WI38 (cell line): ENCODE measurements at regions not wholly inside any gene's neighbourhood (a gene's known extent, or its start where the extent isn't known, plus 50 kb on each side); places are given as distances from the start of the nearest gene placed in this dataset.

Source experiments
- H3K4me3 ChIP-seq: 2 replicates; pipeline ENCODE4 v1.5.1; 2011; ENCODE audit warnings: low read depth, mild to moderate bottlenecking, control low read depth, low read length
- TF ChIP-seq, protein P1 (sequence below): IDR thresholded peaks from 2 replicates; pipeline ENCODE4 v1.5.1; 2012; ENCODE audit warnings: low read depth, mild to moderate bottlenecking, control low read depth, low read length

DNA sequence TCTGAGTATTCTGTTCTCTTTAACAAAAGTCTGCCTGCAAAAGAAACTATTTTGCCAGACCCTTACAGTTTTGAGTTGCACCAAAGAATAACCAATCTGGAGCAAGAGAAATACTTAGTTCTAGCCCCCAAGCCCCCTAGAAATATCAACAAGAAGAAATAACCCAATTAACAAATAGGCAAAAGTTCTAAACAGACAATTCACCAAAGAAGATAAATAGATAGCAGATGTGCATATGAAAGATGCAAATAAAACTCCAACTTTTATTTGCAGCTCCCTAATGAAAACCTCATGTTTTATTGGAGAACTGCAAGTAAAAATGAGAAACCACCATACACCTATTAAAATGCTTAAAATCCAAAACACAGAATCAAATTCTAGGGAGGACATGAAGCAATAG, 1308.0 kb downstream of the CDH11 start:
- H3K4me3 ChIP-seq = no peak overlapping the region
- TF ChIP-seq, protein P1, sequence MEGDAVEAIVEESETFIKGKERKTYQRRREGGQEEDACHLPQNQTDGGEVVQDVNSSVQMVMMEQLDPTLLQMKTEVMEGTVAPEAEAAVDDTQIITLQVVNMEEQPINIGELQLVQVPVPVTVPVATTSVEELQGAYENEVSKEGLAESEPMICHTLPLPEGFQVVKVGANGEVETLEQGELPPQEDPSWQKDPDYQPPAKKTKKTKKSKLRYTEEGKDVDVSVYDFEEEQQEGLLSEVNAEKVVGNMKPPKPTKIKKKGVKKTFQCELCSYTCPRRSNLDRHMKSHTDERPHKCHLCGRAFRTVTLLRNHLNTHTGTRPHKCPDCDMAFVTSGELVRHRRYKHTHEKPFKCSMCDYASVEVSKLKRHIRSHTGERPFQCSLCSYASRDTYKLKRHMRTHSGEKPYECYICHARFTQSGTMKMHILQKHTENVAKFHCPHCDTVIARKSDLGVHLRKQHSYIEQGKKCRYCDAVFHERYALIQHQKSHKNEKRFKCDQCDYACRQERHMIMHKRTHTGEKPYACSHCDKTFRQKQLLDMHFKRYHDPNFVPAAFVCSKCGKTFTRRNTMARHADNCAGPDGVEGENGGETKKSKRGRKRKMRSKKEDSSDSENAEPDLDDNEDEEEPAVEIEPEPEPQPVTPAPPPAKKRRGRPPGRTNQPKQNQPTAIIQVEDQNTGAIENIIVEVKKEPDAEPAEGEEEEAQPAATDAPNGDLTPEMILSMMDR = no peak

DNA sequence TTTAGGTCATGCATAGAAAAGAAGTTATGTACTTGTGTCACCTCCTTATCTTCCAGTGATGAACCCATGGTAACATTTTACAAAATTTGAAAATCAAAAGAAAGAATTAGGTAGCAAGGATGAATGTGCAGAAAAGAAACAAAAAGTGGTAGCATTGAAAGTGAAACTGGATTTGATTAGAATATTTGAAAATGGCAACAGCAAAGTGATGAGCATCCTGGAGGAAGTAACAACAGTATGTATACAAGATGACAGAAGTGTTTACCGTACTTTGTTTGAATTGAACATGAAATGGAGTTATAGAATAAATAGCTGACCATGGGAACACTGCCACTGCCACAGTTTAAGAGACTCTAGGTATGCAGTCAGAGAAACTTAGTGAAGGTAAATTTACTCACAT, 1313.1 kb downstream of the CDH11 start:
- H3K4me3 ChIP-seq = no peak overlapping the region
- TF ChIP-seq, protein P1 = no peak

DNA sequence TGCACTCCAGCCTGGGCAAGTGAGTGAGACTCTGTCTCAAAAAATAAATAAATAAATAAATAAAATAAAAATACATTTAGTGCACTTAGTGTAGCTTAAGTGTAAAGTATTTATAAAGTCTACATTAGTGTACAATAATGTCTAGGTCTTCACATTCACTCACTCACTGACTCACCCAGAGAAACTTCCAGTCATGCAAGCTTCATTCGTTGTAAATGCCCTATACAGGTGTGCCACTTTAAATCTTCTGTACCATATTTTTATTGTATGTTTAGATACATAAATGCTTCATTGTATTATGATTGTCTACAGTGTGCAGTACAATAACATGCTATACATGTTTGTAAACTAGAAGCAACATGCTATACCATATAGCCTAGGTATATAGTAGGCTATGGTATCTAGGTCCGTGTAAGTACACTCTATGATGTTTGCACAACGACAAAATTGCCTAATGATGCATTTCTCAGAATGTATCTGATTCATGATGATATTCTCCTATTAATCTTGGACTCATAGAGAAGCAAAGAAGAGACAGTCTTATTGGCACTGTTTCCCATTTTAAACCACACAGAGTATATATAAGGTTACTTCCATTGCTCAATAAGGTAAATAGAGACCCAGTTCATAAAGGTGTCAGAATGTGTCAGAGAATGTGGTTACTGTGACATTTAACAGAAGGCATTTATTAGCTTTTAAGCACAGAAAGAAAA, 1314.9 kb downstream of the CDH11 start:
- H3K4me3 ChIP-seq = no peak overlapping the region
- TF ChIP-seq, protein P1 = no peak

DNA sequence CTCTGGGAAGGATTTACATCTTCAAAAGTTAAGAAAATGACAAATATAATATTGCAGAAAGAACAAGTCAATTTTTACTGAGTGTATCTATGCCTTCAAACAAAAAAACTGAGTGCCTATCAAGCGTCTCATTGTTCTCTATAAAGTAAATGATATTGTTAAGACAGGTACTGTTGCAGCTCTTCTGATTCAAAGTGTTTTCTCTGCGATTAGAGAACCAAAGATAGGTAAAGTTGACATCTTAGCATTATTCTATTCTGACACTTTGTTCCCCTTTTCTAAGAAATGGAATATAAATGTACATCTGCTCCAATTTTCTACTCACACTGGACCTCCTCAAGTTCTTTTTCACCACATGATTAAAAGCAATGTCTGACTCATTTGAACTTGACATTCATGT, 1317.7 kb downstream of the CDH11 start:
- TF ChIP-seq, protein P1 = no peak
- H3K4me3 ChIP-seq = no peak overlapping the region

DNA sequence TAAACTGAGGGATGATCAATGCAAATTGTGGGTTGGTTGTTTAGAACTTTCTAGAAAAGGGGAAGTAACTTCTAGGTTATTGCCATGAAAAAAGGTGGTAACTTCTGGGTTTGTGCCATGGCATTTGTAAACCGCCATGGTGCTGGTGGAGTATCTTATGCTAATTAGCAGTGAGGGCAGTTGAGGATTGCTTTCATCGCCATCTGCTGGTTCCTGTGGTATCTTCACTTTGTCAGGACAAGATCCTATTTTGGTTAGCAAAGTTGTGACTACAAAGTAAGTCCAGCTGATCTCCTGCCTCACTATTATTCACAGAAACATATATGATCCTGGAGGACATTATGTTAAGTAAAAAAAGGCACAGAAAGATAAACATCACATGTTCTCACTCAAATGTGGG, 1332.3 kb downstream of the CDH11 start:
- H3K4me3 ChIP-seq = no peak overlapping the region
- TF ChIP-seq, protein P1 = no peak

DNA sequence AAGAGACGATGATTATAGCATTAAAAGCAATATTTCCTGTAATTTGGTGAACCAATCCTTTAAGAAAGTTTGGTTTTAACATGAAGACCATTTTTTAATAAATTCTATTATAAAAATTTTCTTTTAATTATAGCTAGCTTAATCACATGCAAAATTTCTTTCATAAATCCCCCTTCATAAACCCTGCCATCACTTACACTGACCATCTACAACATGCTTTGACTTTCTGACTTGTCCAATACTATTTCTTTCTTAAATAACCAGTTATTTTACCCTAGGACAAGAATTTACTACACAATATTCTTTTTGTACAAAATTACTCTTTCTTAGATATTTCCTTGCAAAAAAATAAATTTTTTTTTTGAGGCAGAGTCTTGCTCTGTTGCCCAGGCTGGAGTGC, 1334.8 kb downstream of the CDH11 start:
- H3K4me3 ChIP-seq = no peak overlapping the region
- TF ChIP-seq, protein P1 = no peak

DNA sequence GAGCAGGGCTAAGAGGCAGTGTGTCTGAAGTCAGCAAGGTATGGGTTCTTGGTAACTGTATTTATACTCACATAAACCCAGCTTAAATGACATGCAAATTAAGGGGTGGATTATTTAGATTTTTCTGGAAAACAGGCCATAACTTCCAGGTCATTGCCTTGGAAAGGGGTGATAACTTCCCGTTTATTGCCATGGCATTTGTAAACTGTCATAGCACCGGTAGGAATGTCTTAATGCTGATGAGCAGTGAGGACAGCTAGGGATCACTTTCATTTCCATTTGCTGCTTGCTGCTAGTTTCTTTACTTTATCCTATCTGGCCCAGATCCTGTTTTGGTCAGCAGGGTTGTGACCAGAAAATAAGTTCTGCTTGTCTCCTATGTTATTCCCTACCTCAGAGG, 1336.7 kb downstream of the CDH11 start:
- TF ChIP-seq, protein P1 = no peak

More for the DNA sequence above, 1336.7 kb downstream of the CDH11 start:
- no peak overlapping the region for H3K4me3 ChIP-seq
